ENCODE measurements at regions not wholly inside any gene's neighbourhood (a gene's known extent, or its start where the extent isn't known, plus 50 kb on each side); places are given as distances from the start of the nearest gene placed in this dataset.

DNA sequence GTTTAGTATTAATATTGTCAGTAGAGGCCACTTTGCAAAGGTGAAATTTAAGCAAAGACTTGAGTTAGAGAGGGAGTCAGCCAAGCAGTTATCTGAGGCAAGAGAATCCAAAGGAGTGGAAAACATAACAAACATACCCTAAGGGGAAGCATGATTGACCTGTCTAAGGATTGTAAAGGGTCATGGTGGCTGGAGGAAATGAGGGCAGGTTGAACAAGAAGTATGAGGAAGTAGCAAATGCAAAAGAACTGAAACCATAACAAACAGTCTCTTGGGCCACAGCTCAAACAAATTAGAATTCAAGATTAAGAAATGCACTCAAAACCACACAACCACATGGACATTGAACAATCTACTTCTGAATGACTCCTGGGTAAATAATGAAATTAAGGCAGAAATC, 103.2 kb downstream of the FBXO5 start:
- Histone ChIP-seq H3K36me3 (ENCODE audit: insufficient read depth, low read length) (no peaks in the 10 kb centered on the region), H3K9me2 (ENCODE audit: insufficient read depth, low read length) (no peaks in the 10 kb centered on the region), H3K27ac (ENCODE audit: low read length) (no peak overlapping the region), H3K79me2 (replicated peaks; ENCODE audit: insufficient read depth, low read length) (no peaks in the 10 kb centered on the region), H3K4me3 (ENCODE audit: low read length) (no peak overlapping the region), H3K9ac (ENCODE audit: low read length) (no peak overlapping the region), H4K20me1 (ENCODE audit: insufficient read depth) (no peaks in the 10 kb centered on the region), H3K9me3 (ENCODE audit: low read length) (no peaks in the 10 kb centered on the region), H3K27me3 (ENCODE audit: insufficient read depth, low read depth, low read length) (no peaks in the 10 kb centered on the region), H3F3A (ENCODE audit: insufficient read depth, low read length, poor library complexity, severe bottlenecking) (no peaks in the 10 kb centered on the region), H2AFZ (ENCODE audit: low read depth, low read length) (no peak overlapping the region), H3K4me2 (ENCODE audit: low read length) (no peak overlapping the region)
- TF ChIP-seq, protein P1, sequence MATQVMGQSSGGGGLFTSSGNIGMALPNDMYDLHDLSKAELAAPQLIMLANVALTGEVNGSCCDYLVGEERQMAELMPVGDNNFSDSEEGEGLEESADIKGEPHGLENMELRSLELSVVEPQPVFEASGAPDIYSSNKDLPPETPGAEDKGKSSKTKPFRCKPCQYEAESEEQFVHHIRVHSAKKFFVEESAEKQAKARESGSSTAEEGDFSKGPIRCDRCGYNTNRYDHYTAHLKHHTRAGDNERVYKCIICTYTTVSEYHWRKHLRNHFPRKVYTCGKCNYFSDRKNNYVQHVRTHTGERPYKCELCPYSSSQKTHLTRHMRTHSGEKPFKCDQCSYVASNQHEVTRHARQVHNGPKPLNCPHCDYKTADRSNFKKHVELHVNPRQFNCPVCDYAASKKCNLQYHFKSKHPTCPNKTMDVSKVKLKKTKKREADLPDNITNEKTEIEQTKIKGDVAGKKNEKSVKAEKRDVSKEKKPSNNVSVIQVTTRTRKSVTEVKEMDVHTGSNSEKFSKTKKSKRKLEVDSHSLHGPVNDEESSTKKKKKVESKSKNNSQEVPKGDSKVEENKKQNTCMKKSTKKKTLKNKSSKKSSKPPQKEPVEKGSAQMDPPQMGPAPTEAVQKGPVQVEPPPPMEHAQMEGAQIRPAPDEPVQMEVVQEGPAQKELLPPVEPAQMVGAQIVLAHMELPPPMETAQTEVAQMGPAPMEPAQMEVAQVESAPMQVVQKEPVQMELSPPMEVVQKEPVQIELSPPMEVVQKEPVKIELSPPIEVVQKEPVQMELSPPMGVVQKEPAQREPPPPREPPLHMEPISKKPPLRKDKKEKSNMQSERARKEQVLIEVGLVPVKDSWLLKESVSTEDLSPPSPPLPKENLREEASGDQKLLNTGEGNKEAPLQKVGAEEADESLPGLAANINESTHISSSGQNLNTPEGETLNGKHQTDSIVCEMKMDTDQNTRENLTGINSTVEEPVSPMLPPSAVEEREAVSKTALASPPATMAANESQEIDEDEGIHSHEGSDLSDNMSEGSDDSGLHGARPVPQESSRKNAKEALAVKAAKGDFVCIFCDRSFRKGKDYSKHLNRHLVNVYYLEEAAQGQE (IDR thresholded peaks at IDR 0.05; ENCODE audit: borderline replicate concordance) = no peak

DNA sequence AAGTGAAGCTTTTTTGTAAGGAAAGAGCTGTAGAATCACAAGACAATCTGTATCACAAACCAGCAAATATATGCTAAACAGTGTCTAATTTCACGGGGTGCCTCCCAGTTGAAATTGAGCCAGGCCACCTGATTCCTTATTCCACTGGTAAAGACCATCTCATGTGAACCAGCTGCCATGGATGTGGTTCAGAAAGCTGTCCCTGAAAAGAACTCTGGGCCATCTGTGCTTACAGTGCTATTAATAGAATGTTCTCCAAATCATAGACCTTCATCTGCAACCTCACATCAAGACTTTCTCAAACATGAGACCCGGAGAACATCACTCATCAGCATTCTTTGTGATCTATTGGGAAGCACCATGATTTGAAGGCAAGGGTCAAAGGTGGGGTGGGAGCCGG, 89.7 kb downstream of the FBXO5 start:
- no peak overlapping the region for H3K4me2 ChIP-seq (ENCODE audit: low read length)
- no peak overlapping the region for H3K9ac ChIP-seq (ENCODE audit: low read length)
- no peak overlapping the region for H2AFZ ChIP-seq (ENCODE audit: low read depth, low read length)
- no peaks in the 10 kb centered on the region for H3K9me2 ChIP-seq (ENCODE audit: insufficient read depth, low read length)
- no peaks in the 10 kb centered on the region for H3K27me3 ChIP-seq (ENCODE audit: insufficient read depth, low read depth, low read length)
- no peak overlapping the region for H3K27ac ChIP-seq (ENCODE audit: low read length)
- no peak overlapping the region for H3K4me3 ChIP-seq (ENCODE audit: low read length)
- H3F3A ChIP-seq (ENCODE audit: insufficient read depth, low read length, poor library complexity, severe bottlenecking) = no peaks in the 10 kb centered on the region
- TF ChIP-seq MXI1 (conservative IDR thresholded peaks at IDR 0.05; ENCODE audit: poor library complexity, severe bottlenecking) (no peak), EZH2 (IDR thresholded peaks at IDR 0.05; ENCODE audit: borderline replicate concordance, insufficient read depth, low read length, poor library complexity, severe bottlenecking) (no peak), TAF1 (IDR thresholded peaks at IDR 0.05; ENCODE audit: low read depth) (no peak)
- H3K79me2 ChIP-seq (replicated peaks; ENCODE audit: insufficient read depth, low read length) = no peaks in the 10 kb centered on the region
- H3K9me3 ChIP-seq (ENCODE audit: low read length) = no peaks in the 10 kb centered on the region
- H4K20me1 ChIP-seq (ENCODE audit: insufficient read depth) = no peaks in the 10 kb centered on the region
- no peaks in the 10 kb centered on the region for H3K36me3 ChIP-seq (ENCODE audit: insufficient read depth, low read length)

DNA sequence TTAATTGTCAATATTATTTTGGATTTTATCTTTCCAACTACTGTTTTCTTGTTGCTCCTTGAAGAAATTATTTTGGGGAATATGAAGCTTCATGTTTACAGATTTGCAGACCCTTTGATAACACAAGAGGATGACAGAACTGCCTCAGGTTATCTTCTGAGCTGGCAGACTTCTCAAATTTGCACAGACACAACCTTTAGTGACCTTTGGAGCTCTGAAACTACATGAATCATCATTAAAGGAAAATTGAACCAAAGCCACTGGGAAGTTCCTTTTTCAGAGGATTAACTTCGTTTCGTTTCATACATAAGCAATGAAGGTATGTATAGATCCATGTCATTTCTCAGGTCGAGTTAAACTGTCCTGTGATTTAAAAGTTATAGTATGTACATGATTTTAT, 85.9 kb downstream of the FBXO5 start:
- Histone ChIP-seq H3K9me2 (ENCODE audit: insufficient read depth, low read length) (no peaks in the 10 kb centered on the region), H3K9me3 (ENCODE audit: low read length) (no peaks in the 10 kb centered on the region), H3K27ac (ENCODE audit: low read length) (no peak overlapping the region), H3K36me3 (ENCODE audit: insufficient read depth, low read length) (no peaks in the 10 kb centered on the region), H2AFZ (ENCODE audit: low read depth, low read length) (no peak overlapping the region), H4K20me1 (ENCODE audit: insufficient read depth) (no peaks in the 10 kb centered on the region), H3K4me3 (ENCODE audit: low read length) (no peak overlapping the region), H3F3A (ENCODE audit: insufficient read depth, low read length, poor library complexity, severe bottlenecking) (no peaks in the 10 kb centered on the region), H3K27me3 (ENCODE audit: insufficient read depth, low read depth, low read length) (no peaks in the 10 kb centered on the region), H3K4me2 (ENCODE audit: low read length) (no peak overlapping the region), H3K9ac (ENCODE audit: low read length) (no peak overlapping the region), H3K79me2 (replicated peaks; ENCODE audit: insufficient read depth, low read length) (no peaks in the 10 kb centered on the region)
- no peak for TF ChIP-seq SMC3 (conservative IDR thresholded peaks at IDR 0.05; ENCODE audit: poor library complexity)
- TF ChIP-seq, protein P2, sequence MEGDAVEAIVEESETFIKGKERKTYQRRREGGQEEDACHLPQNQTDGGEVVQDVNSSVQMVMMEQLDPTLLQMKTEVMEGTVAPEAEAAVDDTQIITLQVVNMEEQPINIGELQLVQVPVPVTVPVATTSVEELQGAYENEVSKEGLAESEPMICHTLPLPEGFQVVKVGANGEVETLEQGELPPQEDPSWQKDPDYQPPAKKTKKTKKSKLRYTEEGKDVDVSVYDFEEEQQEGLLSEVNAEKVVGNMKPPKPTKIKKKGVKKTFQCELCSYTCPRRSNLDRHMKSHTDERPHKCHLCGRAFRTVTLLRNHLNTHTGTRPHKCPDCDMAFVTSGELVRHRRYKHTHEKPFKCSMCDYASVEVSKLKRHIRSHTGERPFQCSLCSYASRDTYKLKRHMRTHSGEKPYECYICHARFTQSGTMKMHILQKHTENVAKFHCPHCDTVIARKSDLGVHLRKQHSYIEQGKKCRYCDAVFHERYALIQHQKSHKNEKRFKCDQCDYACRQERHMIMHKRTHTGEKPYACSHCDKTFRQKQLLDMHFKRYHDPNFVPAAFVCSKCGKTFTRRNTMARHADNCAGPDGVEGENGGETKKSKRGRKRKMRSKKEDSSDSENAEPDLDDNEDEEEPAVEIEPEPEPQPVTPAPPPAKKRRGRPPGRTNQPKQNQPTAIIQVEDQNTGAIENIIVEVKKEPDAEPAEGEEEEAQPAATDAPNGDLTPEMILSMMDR (IDR thresholded peaks at IDR 0.05; ENCODE audit: poor library complexity, severe bottlenecking) = no peak
- no peak for TF ChIP-seq MXI1 (conservative IDR thresholded peaks at IDR 0.05; ENCODE audit: poor library complexity, severe bottlenecking)
- TF ChIP-seq RAD21 (conservative IDR thresholded peaks at IDR 0.05) = no peak
- TF ChIP-seq TAF1 (IDR thresholded peaks at IDR 0.05; ENCODE audit: low read depth) = no peak
- TF ChIP-seq EP300 (conservative IDR thresholded peaks at IDR 0.05; ENCODE audit: poor library complexity, severe bottlenecking) = no peak
- no peak for TF ChIP-seq EZH2 (IDR thresholded peaks at IDR 0.05; ENCODE audit: borderline replicate concordance, insufficient read depth, low read length, poor library complexity, severe bottlenecking)
- TF ChIP-seq, protein P1 (IDR thresholded peaks at IDR 0.05; ENCODE audit: borderline replicate concordance) = no peak
- TF ChIP-seq POLR2AphosphoS5 (IDR thresholded peaks at IDR 0.05) = no peak
